ENCODE measurements at regions not wholly inside any gene's neighbourhood (a gene's known extent, or its start where the extent isn't known, plus 50 kb on each side); places are given as distances from the start of the nearest gene placed in this dataset.

GRCh38 chr4:32192991-32193390, 1472.8 kb downstream of the PCDH7 start:
- DNase-seq: no peak

- no peak for DNase-seq
Measured at GRCh38 chr4:32196950-32197688, 1477.0 kb downstream of the PCDH7 start.

- DNase-seq: no peak
Measured at GRCh38 chr4:32199639-32200038, 1479.5 kb downstream of the PCDH7 start.

DNA sequence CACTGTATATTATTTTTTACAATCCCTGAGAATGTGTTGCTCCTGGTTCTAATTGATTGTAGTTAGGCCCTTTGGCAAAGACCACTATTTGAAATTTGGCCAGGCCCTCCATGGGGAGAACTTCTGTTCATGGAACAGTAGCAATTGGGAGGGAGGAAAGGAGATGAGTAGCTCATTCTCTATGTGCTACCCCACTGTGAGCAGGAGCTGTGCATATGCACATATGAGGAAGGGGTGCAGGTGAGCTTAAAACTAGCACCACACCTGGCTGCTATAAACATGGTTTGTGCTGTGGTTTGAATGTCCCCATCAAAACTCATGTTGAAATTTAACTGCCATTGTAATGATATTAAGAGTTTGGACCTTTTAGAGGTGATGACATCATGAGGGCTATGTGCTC, 1483.2 kb downstream of the PCDH7 start:
- DNase-seq: no peak

DNA sequence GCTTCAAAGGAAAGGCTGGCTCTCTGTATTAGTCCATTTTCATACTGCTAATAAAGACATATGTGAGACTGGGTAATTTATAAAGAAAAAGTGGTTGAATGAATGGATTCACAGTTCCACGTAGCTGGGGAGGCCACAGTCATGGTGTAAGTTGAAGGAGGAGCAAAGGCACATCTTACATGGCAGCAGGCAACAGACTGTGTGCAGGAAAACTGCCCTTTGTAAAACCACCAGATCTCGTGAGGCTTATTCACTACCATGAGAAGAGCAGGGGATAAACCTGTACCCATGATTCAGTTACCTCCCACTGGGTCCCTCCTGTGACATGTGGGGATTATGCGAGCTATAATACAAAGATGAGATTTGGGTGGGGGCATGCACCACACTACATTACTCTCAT, 1486.6 kb downstream of the PCDH7 start:
- no peak for DNase-seq

- no peak for DNase-seq
Measured at GRCh38 chr4:32207456-32207855, 1487.3 kb downstream of the PCDH7 start.

GRCh38 chr4:32215277-32215676, 1495.1 kb downstream of the PCDH7 start:
- DNase-seq: no peak

DNA sequence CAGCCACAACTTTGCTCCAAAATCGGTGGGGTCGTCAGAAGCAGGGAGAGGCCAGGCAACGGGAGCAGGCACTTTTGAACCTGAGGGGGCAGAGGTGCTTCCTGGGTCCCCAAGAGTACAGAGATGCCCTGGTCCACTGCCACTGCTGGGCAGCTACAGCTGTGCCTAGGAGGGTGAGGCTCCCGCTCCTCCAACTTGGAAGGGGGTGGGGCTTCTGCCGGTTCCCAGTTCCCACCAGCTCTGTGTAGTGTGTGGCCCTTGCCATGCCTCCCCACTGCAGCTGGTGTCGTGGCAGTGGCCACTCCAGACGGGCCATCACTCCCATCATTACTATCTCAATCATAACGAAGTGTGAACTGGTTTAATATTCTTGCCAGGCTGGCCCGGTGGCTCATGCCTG, 1496.3 kb downstream of the PCDH7 start:
- no peak for DNase-seq

DNA sequence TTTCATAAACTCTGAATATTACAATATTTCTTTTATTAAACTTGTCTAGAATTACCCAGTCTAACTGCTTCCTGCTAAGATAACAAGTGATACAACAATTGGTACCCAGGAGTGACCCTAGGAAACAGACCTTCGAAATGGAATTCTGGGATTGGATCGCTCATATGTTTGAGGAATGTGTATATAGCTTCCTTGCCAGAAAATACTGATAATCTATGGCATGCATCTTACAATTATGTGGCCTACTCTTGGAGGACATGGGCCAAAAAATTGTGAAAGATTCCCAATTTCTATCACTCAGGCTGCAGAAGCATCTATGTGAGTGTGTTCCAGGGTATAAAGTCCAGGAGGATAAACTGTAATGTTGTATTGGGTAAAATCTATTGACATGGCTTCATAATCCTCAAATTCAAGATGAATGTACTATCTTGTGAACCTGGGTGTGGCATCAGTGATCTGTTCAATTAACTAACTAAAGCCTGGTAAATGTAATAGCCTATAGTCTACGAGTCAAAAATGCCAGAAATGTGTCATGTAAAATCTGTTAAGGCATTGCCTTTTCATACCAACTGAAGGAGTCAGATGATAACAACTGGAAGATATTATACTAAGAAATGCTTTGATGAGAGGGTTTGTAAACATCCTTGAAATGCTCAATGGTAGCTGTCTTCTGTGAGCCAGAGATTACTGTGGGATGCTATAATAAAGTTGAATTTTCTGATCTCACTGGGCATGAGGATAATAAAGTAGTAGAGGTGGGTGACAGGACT, 1499.3 kb downstream of the PCDH7 start:
- no peak for DNase-seq

DNA sequence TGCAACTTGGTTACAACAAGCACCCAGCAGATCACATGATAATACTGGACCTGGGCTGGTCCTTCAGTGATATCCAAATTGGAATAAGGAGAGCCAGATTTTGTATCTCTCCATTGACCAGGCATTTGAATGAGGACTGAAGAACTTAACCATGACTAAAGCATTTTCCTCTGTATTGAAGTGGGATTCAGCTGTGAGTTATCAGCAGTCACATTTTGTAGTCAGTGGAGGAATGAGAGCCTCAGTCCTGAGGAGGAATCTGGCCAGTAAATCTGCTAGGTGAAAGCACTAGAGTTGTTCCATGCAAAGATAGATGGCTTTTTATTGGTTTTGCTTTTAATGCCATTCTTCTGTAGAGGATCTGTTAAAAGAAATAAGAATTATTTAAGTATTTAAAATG, 1506.0 kb downstream of the PCDH7 start:
- no peak for DNase-seq

GRCh38 chr4:32226733-32227132, 1506.6 kb downstream of the PCDH7 start:
- no peak for DNase-seq

DNA sequence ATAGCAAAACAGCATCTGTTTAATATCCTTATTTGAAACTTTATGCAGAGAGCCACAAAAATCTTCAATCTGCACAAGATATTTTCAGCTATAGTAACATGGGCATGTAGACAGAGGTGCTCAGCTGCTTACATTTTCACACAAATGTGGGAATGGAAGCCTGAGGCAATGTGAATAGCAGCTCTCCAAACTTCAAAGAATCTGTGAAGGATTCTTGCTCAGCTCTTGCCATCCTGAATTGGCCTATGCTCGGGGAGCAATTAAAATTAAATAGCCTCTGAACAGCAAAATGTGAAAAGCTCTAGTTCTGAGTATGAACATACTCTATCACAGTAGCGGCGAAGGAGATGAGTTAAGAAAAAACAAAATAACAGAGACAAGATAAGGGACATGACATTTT, 1523.8 kb downstream of the PCDH7 start:
- no peak for DNase-seq

GRCh38 chr4:32249040-32249439, 1528.9 kb downstream of the PCDH7 start:
- DNase-seq: no peak

DNA sequence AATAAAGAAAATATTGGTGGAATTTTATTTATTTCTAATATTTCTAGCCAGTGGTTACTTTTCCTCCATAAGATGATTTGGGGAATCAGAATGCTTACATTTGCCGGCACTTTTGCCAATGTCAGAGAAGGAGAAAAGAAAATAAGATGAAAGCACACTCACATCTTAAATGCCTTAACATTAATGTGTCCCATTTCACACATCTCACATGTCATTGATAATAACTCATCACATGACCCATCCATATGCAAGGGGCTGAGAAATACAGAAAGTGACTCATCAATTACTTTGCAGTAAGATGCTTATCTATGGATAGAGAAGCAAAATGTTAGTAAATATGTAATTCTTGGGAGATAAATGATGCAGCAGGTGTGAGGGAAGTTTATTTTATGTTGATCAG, 1531.0 kb downstream of the PCDH7 start:
- no peak for DNase-seq

DNA sequence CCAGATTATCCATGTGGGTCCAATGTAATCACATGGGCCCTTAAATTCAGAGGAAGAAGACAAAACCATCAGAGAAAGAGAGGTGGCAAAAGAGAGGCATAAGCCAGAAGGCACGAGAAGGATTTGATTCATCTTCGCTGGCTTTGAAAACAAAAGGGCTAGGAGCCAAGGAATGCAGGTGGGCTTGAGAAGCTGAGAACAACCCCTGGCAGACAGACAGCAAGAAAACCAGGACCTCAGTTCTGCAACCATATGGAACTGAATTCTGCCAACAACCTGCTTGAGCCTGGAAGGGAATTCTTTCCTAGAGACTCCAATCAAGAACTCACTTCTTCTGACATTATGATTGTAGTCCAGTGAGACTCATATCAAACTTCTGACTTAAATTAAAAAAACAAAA, 1531.8 kb downstream of the PCDH7 start:
- no peak for DNase-seq

DNA sequence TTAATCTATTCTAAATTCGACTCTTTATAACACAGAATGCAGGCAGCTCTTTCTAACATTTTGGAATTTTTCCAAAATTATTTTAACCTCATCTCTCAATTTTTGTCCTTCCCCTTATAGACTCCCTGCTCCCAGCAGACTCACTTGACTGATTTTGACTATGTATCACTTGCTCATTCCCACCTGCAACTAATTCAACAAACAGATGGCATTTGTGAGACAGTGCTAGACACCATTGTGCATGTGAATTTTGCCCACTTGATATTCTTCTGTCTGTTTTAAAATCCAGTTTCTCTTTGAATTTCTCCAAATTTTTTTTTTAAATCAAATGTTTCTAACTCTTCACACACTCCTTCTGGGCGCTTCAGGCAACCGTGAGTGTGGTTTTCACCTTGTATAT, 1534.0 kb downstream of the PCDH7 start:
- DNase-seq: no peak

DNA sequence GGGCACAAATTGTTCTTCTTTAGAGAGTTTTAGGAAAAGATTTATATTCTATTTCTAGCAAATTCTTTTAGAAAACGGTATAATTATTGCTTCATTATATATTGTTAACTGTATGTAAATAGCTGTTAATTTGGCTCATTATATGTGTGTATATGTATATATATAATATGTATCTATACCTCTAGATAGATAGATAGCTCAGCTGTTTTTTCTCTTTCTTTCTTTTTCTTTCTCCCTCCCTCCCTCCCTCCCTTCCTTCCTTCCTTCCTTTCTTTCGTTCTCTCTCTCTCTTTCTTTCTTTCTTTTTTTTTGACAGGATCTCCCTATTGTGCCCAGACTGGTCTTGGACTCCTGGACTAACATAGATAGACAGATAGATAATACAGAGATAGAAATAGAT, 1538.8 kb downstream of the PCDH7 start:
- DNase-seq: no peak

DNA sequence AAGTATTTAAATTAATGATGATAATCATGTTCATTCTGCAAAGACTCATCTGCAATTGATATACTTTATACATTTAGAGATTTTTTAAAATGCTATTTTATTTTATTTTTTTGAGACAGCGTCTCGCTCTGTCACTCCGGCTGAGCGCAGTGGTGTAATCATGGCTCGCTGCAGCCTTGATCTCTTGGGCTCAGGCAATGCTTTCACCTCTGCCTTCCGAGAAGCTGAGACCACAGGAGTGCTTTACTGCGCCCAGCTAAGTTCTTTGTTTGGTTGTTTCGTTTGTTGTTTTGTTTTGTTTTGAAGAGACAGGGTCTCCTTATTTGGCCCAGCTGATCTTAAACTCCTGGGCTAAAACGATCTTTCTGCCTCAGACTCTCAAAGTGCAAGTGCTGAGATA, 1541.0 kb downstream of the PCDH7 start:
- no peak for DNase-seq

DNA sequence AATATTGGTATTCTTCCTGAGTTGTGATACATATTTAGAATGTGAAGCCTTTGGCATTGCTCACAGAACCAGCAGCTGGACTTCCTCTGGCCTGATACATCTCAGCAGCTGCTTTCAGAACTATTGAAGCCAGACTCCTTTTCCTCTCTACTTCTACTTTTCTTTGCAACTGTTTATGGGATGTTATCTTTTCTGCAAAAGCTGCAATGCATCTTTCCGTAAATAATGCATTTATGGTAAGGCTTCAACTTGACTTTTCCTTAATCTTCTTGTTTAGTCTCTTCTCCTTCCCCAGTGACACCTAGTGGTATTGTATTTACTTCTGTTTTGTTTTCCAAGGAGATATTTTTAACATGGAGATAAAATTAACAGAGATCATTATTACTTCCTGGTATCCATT, 1548.7 kb downstream of the PCDH7 start:
- DNase-seq: no peak

DNA sequence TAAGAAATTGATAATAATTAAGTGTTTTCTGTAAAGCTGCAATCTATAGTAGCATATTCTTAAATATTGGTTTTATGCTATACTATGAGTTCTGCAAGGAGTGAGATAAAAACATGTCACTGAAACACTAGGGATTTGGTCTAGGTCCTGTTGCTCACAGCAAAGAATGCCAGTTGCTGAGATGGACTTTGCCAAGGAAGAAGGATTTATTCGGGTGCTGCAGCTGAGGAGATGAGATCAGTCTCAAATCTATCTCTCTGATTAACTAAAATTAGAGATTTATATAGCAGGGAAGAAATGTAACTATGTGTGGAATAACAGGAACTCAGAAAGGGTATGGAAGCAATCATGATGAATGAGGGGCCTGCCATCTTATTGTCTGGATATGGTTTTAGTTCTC, 1569.9 kb downstream of the PCDH7 start:
- no peak for DNase-seq

GRCh38 chr4:32318926-32319325, 1598.8 kb downstream of the PCDH7 start:
- DNase-seq: no peak

- no peak for DNase-seq
Measured at GRCh38 chr4:32321421-32321820, 1601.3 kb downstream of the PCDH7 start.

DNA sequence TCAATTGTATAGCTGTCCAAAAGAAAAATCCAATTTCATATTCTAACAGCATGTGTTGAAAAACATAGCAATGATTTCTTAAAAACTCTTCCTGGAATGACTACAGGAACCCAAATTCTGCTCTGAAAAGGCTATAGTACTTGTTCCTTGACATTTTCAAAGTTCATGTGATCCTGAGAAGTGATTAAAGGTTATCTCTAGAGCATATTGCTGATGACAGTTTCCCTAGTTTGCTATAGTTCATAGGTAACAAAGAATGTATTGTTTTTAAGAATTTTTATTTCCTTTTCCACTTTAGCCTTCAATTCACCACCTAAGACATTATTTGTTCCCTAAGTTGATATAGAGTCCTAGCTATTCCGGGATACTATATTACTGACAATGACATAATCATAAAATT, 1614.6 kb downstream of the PCDH7 start:
- DNase-seq: no peak

GRCh38 chr4:32337403-32337802, 1617.2 kb downstream of the PCDH7 start:
- no peak for DNase-seq

DNA sequence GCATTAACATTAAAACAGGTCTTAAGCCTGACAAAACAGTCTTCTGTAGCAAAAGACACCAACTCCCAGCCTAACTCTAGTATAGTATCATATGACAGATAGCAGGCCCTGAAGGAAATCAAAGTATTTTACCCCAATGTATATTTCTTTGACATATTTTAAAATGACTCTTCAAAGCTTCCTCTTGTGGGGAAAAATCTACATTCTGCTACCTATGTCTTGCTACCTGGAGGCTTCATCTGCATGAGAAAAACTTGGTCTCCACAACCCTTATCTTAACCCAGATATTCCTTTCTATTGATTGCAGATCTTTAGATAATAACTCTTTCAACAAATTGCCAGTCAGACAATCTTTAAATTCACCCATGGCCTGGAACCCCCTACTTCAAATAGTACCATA, 1620.4 kb downstream of the PCDH7 start:
- DNase-seq: no peak
